DMS153 treated with DMSO at 0.1 percent for 48 hours (cell line): ENCODE measurements at regions not wholly inside any gene's neighbourhood (a gene's known extent, or its start where the extent isn't known, plus 50 kb on each side); places are given as distances from the start of the nearest gene placed in this dataset.

Experiments used
- DNase-seq: peaks from one replicate; lab custom pipeline; 2025; ENCODE audit not compliant: unreplicated experiment; lab: John Stamatoyannopoulos, UW

GRCh38 chr4:107183155-107183774, 147.2 kb upstream of the DKK2 start:
- peak; percentile 34 for DNase-seq

- no peak for DNase-seq
Observed at GRCh38 chr4:107182347-107182746, 146.2 kb upstream of the DKK2 start.

- DNase-seq, result no peak
Observed at GRCh38 chr4:107166873-107167450, 130.8 kb upstream of the DKK2 start.

- DNase-seq, result no peak
Observed at GRCh38 chr4:107166181-107166580, 130.1 kb upstream of the DKK2 start.

GRCh38 chr4:107164962-107165475, 128.9 kb upstream of the DKK2 start:
- no peak for DNase-seq

- no peak for DNase-seq
Observed at GRCh38 chr4:107156443-107156842, 120.3 kb upstream of the DKK2 start.

GRCh38 chr4:107155366-107155765, 119.3 kb upstream of the DKK2 start:
- DNase-seq, result no peak

- no peak for DNase-seq
Observed at GRCh38 chr4:107153956-107154355, 117.8 kb upstream of the DKK2 start.

GRCh38 chr4:107153228-107153627, 117.1 kb upstream of the DKK2 start:
- DNase-seq, result no peak

- no peak for DNase-seq
Observed at GRCh38 chr4:107151173-107151572, 115.1 kb upstream of the DKK2 start.

- DNase-seq, result peak; percentile 37
Observed at GRCh38 chr4:107148904-107149303, 112.8 kb upstream of the DKK2 start.

- DNase-seq, result no peak
Observed at GRCh38 chr4:107147873-107148272, 111.8 kb upstream of the DKK2 start.

GRCh38 chr4:107138433-107138832, 102.3 kb upstream of the DKK2 start:
- no peak for DNase-seq

- DNase-seq, result no peak
Observed at GRCh38 chr4:107133965-107134653, 98.0 kb upstream of the DKK2 start.

GRCh38 chr4:107131295-107131694, 95.2 kb upstream of the DKK2 start:
- DNase-seq, result no peak

GRCh38 chr4:107130157-107130556, 94.0 kb upstream of the DKK2 start:
- no peak for DNase-seq

- no peak for DNase-seq
Observed at GRCh38 chr4:107129611-107130010, 93.5 kb upstream of the DKK2 start.

- no peak for DNase-seq
Observed at GRCh38 chr4:107129076-107129475, 93.0 kb upstream of the DKK2 start.

- no peak for DNase-seq
Observed at GRCh38 chr4:107128116-107128515, 92.0 kb upstream of the DKK2 start.

GRCh38 chr4:107125496-107125895, 89.4 kb upstream of the DKK2 start:
- DNase-seq, result no peak

GRCh38 chr4:107122736-107123135, 86.6 kb upstream of the DKK2 start:
- no peak for DNase-seq

- DNase-seq, result no peak
Observed at GRCh38 chr4:107120661-107121060, 84.5 kb upstream of the DKK2 start.
